ENCODE measurements at regions not wholly inside any gene's neighbourhood (a gene's known extent, or its start where the extent isn't known, plus 50 kb on each side); places are given as distances from the start of the nearest gene placed in this dataset.

DNA sequence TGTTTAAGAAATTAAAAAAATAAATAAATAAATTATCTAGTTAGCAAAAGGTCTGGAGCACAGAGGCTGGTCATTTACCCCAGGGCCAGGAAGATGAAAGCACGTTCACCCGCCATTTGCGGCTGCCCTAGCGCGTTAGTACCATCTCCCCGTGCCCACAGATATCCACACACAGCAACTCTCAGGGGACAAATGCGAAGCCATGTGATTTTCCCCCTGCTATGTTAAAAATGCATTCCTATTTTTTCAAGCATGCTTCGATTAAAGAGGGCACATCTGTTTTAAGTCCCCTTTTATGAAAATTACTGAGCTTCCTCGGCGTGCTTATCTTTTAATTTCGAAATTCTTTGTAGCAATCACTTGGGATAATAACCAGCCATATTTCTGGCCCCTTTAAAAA, 56.9 kb upstream of the PIWIL1 start:
- H3K9me3 ChIP-seq (ENCODE audit: low read depth): no peaks in the 10 kb centered on the region
- WGBS (ENCODE audit: low lambda C conversion rate, missing lambda C conversion rate): 72% methylated on average over 11 of the region's 11 CpGs
- H3K79me2 ChIP-seq: no peaks in the 10 kb centered on the region
- peak overlapping the region; percentile 51 for H2AFZ ChIP-seq
- H3K27ac ChIP-seq: no peak overlapping the region
- peak overlapping the region; percentile 54 for H3K4me2 ChIP-seq
- H3K27me3 ChIP-seq: peaks cover 2% of the 10 kb centered on the region
- no peaks in the 10 kb centered on the region for H3K36me3 ChIP-seq (replicated peaks; ENCODE audit: insufficient read depth, low read depth)
- no peaks in the 10 kb centered on the region for H3K4me1 ChIP-seq (ENCODE audit: insufficient read depth)
- H4K20me1 ChIP-seq (ENCODE audit: insufficient read depth, poor library complexity, severe bottlenecking): no peaks in the 10 kb centered on the region
- no peaks in the 10 kb centered on the region for H3K9me2 ChIP-seq (replicated peaks; ENCODE audit: insufficient read depth)
- no peak for DNase-seq (ENCODE audit: low spot score)
- TF ChIP-seq, protein P1, sequence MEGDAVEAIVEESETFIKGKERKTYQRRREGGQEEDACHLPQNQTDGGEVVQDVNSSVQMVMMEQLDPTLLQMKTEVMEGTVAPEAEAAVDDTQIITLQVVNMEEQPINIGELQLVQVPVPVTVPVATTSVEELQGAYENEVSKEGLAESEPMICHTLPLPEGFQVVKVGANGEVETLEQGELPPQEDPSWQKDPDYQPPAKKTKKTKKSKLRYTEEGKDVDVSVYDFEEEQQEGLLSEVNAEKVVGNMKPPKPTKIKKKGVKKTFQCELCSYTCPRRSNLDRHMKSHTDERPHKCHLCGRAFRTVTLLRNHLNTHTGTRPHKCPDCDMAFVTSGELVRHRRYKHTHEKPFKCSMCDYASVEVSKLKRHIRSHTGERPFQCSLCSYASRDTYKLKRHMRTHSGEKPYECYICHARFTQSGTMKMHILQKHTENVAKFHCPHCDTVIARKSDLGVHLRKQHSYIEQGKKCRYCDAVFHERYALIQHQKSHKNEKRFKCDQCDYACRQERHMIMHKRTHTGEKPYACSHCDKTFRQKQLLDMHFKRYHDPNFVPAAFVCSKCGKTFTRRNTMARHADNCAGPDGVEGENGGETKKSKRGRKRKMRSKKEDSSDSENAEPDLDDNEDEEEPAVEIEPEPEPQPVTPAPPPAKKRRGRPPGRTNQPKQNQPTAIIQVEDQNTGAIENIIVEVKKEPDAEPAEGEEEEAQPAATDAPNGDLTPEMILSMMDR (IDR thresholded peaks at IDR 0.05; ENCODE audit: poor library complexity): no peak
- no peak for TF ChIP-seq EZH2 (IDR thresholded peaks at IDR 0.05; ENCODE audit: borderline replicate concordance)
- no peak for TF ChIP-seq EZH2phosphoT487 (IDR thresholded peaks at IDR 0.05; ENCODE audit: low read depth, severe bottlenecking, unreplicated experiment)
- H3K4me3 ChIP-seq: no peak overlapping the region

DNA sequence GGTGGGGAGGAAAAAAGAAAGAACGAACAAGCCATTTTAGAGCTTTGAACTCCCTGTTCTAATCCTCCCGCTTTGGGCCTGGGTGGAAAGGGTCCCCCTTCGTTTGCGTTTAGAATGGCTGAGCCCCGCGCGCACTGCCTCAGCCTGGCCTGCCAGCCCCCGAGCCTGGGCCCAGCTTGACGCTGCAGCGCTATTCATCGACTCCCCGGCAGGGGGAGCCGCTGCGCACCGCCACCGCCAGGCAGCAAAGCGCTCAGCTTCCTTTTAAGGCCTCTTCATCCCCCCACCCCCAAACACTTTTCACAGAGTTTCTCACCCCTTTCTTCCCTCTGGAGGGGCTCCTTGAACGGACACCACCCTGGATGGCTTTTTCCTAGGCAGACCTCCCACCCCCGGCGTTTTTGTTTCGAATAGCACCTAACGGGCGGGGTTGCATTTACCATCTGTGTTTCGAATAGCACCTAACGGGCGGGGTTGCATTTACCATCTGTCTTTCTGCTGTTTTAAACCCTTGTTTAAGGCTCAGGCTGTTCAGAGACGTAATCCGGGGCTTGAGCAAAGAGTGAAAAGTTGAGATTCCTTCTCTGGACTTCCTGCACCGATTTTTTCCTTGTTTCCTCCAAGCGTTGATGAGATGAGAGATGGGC, 56.4 kb upstream of the PIWIL1 start:
- H3K36me3 ChIP-seq (replicated peaks; ENCODE audit: insufficient read depth, low read depth): no peaks in the 10 kb centered on the region
- no peaks in the 10 kb centered on the region for H4K20me1 ChIP-seq (ENCODE audit: insufficient read depth, poor library complexity, severe bottlenecking)
- H3K27me3 ChIP-seq: peaks cover 2% of the 10 kb centered on the region
- H3K27ac ChIP-seq: no peak overlapping the region
- WGBS (ENCODE audit: low lambda C conversion rate, missing lambda C conversion rate): 41% methylated on average over 30 of the region's 30 CpGs
- H3K9me3 ChIP-seq (ENCODE audit: low read depth): no peaks in the 10 kb centered on the region
- peak; percentile 46 for DNase-seq (ENCODE audit: low spot score)
- no peak overlapping the region for H3K4me3 ChIP-seq
- H3K79me2 ChIP-seq: no peaks in the 10 kb centered on the region
- H3K4me1 ChIP-seq (ENCODE audit: insufficient read depth): no peaks in the 10 kb centered on the region
- TF ChIP-seq EZH2phosphoT487 (IDR thresholded peaks at IDR 0.05; ENCODE audit: low read depth, severe bottlenecking, unreplicated experiment) (no peak), EZH2 (IDR thresholded peaks at IDR 0.05; ENCODE audit: borderline replicate concordance) (no peak)
- TF ChIP-seq, protein P1 (IDR thresholded peaks at IDR 0.05; ENCODE audit: poor library complexity): peak; percentile 67
- H2AFZ ChIP-seq: peak overlapping the region; percentile 51
- peak overlapping the region; percentile 54 for H3K4me2 ChIP-seq
- H3K9me2 ChIP-seq (replicated peaks; ENCODE audit: insufficient read depth): no peaks in the 10 kb centered on the region

- H3K36me3 ChIP-seq (replicated peaks; ENCODE audit: insufficient read depth, low read depth): no peaks in the 10 kb centered on the region
- H3K4me3 ChIP-seq: no peak overlapping the region
- DNase-seq (ENCODE audit: low spot score): no peak
- no peaks in the 10 kb centered on the region for H3K9me3 ChIP-seq (ENCODE audit: low read depth)
- 65% methylated on average over 8 of the region's 8 CpGs for WGBS (ENCODE audit: low lambda C conversion rate, missing lambda C conversion rate)
- H3K4me2 ChIP-seq: no peak overlapping the region
- no peaks in the 10 kb centered on the region for H3K4me1 ChIP-seq (ENCODE audit: insufficient read depth)
- no peaks in the 10 kb centered on the region for H4K20me1 ChIP-seq (ENCODE audit: insufficient read depth, poor library complexity, severe bottlenecking)
- no peaks in the 10 kb centered on the region for H3K27me3 ChIP-seq
- H3K27ac ChIP-seq: no peak overlapping the region
- no peaks in the 10 kb centered on the region for H3K9me2 ChIP-seq (replicated peaks; ENCODE audit: insufficient read depth)
- H2AFZ ChIP-seq: no peak overlapping the region
- no peaks in the 10 kb centered on the region for H3K79me2 ChIP-seq
- TF ChIP-seq, protein P1 (IDR thresholded peaks at IDR 0.05; ENCODE audit: poor library complexity): peak; percentile 5
- TF ChIP-seq EZH2phosphoT487 (IDR thresholded peaks at IDR 0.05; ENCODE audit: low read depth, severe bottlenecking, unreplicated experiment): no peak
Measured at GRCh38 chr12:130286041-130286440, 51.6 kb upstream of the PIWIL1 start.
